ENCODE measurements at regions not wholly inside any gene's neighbourhood (a gene's known extent, or its start where the extent isn't known, plus 50 kb on each side); places are given as distances from the start of the nearest gene placed in this dataset.

- no peak for DNase-seq (ENCODE audit: low spot score)
These were observed 310.7 kb downstream of the DUSP10 start for GRCh38 chr1:221431068-221431651.

- DNase-seq (ENCODE audit: low spot score), result no peak
These were observed 309.9 kb downstream of the DUSP10 start for GRCh38 chr1:221431961-221432360.

GRCh38 chr1:221435504-221435904 is 306.4 kb downstream of the DUSP10 start:
- peak; percentile 64 for DNase-seq (ENCODE audit: low spot score)

GRCh38 chr1:221437171-221437570 is 304.7 kb downstream of the DUSP10 start:
- no peak for DNase-seq (ENCODE audit: low spot score)

- no peak for DNase-seq (ENCODE audit: low spot score)
These were observed 304.0 kb downstream of the DUSP10 start for GRCh38 chr1:221437926-221438325.

GRCh38 chr1:221439008-221439746 is 302.7 kb downstream of the DUSP10 start:
- DNase-seq (ENCODE audit: low spot score), result peak; percentile 37

DNA sequence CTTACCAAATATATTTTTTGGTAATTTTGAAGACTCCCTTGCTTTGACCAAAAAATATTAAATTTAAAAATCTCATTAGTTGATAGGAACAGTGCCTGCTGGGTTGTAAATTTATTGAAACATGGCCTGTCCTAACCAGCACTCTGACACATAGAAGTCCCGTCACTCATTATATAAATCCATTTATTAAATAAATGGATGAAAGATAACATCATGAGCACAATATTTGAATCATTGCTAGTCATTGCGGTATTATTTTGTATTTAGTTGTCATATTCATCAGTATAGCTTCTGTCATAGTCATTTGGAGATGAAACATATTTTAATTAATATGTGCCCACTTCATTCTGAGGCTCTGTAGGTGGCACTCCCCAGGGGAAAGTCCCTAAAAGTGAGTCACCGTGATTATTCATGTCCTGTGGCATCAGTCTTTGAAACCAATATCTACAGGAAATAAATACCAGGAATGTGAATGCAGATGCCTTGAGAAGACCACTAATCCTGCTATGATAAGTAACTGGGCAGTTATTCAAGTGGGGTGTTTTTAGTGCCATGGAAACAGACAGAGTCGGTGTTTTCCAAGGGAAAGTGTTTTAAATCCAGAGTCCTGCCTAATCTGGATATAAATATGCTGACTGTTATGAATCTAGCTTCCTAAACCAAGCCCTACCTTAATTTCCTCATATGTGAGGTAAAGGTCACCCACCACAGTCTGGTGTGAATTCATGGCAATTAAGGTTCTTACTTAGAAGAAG is 302.0 kb downstream of the DUSP10 start:
- DNase-seq (ENCODE audit: low spot score), result no peak

GRCh38 chr1:221440658-221441057 is 301.2 kb downstream of the DUSP10 start:
- DNase-seq (ENCODE audit: low spot score), result peak; percentile 42

DNA sequence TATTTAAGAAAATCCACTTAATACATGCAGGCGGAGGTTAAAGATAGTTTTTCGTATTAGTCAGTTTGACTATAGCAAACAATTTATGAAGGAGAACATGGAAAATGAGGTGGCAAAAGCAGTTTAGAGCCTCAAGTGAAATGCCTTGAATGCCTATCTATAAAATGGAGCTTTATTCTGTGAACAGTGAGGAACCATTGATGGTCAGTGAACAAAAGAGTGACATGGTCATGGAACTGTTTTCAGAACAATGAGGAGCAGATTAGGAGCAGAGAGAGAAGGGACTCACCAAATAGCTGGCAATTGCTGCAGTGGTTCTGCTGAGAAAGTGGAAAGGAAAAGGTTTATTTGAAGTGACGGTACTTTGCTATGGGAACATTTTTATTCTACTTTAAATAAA is 299.8 kb downstream of the DUSP10 start:
- no peak for DNase-seq (ENCODE audit: low spot score)

DNA sequence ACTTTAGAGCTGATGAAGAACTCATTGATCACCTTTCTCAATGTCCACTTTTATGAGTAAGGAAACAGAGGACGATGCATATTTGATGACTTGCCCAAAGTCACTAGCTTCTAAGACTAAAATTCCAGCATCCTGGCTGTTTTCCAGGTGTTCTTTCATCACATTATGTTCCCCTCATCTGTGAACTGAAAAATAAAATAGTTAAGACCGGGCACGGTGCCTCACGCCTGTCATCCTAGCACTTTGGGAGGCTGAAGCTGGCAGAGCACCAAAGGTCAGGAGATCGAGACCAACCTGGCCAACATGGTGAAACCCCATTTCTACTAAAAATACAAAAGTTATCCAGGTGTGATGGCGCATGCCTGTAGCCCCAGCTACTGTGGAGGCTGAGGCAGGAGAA is 297.5 kb downstream of the DUSP10 start:
- no peak for DNase-seq (ENCODE audit: low spot score)

DNA sequence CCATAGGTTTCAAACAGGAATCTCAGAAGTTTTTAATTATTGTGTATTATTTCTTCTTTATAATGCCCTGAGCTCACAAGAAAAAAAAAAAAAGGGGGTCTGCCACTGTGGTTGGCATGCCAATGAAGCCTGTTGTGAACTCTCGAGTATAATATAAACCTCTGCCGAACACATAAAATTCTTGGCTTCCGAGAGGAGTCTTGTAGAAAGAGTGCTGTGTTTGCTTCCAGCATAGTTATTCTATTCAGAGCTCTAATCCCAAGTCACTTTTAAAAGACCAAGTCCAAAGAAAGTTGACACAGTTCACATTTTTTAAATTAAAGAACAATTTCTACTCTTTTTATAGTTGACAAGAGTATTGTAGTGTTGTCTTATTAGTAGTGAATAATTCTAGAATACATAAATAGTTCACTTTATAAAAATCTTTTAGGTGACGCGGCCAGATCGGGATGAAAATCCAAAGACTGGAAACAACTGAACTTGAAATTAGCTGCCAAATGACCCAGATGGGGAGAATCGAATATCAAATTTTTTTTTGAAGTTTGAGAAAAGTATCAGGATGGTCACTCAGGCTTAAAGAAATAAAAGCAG is 293.2 kb downstream of the DUSP10 start:
- DNase-seq (ENCODE audit: low spot score), result no peak

DNA sequence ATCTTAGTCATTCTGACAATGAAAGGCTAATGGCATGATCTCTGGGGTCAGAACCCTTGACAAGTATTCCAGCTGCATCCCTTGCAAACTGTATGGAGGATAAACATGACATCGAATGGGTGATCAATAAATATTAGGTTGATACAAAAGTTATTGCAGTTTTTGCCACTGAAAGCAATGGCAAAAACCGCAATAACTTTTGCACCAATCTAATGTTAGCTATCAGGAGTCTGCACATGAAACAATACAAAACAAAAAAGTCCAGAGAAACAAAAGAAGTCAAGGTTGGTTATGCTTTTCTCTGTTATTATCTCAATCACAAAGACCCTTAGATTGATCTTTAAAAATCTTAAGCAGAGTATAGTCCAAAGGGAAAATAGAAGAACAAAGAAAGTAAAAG is 292.7 kb downstream of the DUSP10 start:
- DNase-seq (ENCODE audit: low spot score), result no peak

DNA sequence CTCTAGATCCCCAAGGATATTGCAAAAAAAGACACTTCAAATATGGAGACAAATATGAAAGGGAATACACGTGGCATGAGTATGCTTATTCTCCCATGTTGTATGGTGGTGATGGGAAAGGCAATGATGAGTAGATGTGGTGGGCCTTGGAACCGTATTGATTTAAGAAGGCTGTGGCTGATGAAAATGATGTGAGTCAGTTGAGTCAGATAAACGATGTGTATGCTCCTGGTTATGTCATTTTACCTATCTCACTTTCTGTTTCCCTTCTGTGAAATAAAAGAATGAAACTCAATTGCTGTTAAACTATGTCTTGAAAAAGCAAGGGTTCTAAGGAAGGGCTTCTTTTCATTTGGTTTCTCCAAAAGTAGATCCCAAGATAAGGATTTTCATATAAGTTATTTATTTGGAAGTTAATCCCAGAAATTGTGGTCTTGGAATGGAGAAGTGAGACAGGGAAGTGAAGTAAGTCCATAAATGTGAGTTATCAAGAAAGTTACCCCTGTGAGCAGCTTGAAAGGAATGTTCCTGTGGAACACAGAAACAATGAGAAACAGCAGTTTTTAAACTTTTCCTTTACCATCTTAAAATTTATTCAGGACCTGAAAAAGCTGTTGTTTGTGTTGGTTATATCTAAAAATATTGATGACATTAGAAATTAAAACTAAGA is 292.0 kb downstream of the DUSP10 start:
- no peak for DNase-seq (ENCODE audit: low spot score)

DNA sequence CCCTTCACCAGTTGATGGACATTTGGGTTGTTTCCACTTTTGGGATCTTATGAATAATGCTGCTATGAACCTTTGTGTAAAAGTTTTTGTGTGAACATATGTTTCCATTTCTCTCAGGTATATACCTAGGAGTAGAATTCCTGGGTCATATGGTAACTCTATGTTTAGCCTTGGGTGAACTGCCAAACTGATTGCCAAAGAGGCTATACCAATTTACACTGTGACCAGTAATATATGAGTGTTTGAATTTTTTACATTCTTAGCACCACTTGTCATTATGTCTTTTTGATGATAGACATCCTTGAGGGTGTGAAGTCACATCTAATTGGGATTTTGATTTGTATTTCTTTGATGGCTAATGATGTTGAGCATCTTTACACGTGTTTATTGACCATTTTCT is 290.1 kb downstream of the DUSP10 start:
- DNase-seq (ENCODE audit: low spot score), result no peak

GRCh38 chr1:221454096-221454495 is 287.8 kb downstream of the DUSP10 start:
- no peak for DNase-seq (ENCODE audit: low spot score)

DNA sequence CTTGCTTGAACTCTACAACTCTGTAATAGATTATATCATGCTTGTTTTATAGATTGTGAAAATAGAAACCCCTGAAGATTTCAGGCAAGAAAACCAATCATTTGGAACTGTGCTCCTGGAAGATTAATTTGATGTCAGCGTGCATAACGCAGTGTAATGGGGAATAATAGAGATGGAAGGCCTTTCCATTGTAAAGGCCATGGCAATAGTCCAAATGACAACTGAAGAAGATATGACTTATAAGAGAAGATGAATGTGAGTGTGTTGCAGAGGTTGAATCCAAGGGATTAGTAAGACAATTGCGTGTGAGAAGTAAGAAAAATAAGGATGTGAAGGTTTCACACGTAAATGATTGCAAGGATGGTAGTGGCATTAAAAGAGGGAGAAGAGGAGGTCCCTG is 285.0 kb downstream of the DUSP10 start:
- DNase-seq (ENCODE audit: low spot score), result no peak

GRCh38 chr1:221457685-221458446 is 284.0 kb downstream of the DUSP10 start:
- no peak for DNase-seq (ENCODE audit: low spot score)

DNA sequence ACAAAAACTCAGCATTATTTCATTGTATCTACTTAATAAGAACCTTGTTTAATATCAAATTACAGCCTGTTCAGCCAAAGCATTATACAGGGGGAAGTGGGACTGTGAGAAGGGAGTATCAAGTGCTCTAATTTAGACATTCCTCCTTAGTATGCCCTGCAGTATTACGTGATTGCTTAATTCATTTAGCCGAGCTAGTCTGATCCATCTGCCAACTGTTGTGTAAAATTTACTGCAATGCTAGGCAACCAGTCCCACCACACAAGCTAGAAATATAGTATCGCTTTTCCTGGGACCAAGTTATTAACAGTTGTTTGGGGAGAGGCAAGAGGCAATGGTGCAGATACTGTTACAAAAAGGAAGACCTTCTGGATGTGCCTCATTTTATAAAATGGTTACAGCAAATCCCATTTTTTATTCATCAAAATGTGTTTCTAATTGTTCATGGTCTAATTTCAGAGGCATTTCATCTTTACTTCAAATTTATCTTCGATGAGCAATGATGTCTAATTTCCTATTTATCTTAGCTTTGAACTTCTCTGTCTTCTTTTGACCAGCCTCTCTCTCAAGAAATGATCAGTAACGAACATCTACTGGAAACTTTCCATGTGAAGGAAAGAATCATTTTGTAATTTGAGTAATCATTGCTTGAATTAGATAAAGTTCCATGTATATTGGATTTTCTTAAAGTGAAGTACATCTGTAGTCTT is 283.3 kb downstream of the DUSP10 start:
- peak; percentile 47 for DNase-seq (ENCODE audit: low spot score)

GRCh38 chr1:221459558-221459957 is 282.3 kb downstream of the DUSP10 start:
- no peak for DNase-seq (ENCODE audit: low spot score)

GRCh38 chr1:221462345-221462744 is 279.5 kb downstream of the DUSP10 start:
- no peak for DNase-seq (ENCODE audit: low spot score)

GRCh38 chr1:221468546-221468945 is 273.3 kb downstream of the DUSP10 start:
- no peak for DNase-seq (ENCODE audit: low spot score)
